ENCODE measurements at regions not wholly inside any gene's neighbourhood (a gene's known extent, or its start where the extent isn't known, plus 50 kb on each side); places are given as distances from the start of the nearest gene placed in this dataset.

DNA sequence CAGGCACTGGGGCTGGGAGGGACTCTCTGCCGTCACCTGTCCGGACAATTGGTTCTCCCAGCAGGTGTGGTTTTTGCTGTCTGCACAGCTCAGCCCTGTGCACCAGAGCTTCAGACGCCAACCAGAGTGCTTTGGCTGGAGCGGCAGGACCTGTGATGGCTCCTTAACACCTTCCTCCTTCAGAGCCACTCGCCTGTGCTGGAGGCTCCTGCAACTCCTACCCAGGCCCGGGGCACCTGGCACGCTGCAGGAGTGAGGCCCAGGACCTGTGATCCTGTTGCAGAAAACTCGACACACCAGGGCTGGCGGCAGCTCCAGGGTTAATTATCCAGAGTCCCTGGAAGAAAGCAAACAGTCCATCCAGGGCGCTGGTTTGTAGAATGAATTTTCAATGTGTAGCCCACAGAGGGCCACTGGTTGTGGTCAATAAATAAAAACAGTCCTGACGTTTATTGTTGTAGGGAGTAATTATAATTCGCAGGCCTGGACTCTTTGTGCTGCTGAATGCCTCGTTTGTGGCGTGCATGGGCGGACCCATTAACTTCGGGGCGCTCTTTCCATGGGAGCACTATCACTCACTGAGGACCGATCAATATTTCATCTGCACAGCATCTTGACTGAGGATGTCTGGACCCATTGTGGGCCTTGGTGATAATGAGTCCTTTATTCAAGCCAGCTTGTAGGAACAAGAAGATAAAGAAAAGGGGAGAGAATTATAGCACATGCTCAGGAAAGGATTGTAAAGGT lies 339.7 kb upstream of the IRX4 start:
- no peak for TF ChIP-seq EZH2phosphoT487 (IDR thresholded peaks at IDR 0.05; ENCODE audit: low read depth)
- TF ChIP-seq, protein P1, sequence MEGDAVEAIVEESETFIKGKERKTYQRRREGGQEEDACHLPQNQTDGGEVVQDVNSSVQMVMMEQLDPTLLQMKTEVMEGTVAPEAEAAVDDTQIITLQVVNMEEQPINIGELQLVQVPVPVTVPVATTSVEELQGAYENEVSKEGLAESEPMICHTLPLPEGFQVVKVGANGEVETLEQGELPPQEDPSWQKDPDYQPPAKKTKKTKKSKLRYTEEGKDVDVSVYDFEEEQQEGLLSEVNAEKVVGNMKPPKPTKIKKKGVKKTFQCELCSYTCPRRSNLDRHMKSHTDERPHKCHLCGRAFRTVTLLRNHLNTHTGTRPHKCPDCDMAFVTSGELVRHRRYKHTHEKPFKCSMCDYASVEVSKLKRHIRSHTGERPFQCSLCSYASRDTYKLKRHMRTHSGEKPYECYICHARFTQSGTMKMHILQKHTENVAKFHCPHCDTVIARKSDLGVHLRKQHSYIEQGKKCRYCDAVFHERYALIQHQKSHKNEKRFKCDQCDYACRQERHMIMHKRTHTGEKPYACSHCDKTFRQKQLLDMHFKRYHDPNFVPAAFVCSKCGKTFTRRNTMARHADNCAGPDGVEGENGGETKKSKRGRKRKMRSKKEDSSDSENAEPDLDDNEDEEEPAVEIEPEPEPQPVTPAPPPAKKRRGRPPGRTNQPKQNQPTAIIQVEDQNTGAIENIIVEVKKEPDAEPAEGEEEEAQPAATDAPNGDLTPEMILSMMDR (IDR thresholded peaks at IDR 0.05; ENCODE audit: low read depth, low read length), result no peak
- no peak overlapping the region for H2AFZ ChIP-seq (ENCODE audit: low read depth, low read length)
- no peaks in the 10 kb centered on the region for H4K20me1 ChIP-seq (ENCODE audit: insufficient read depth, low read length)
- no peak overlapping the region for H3K4me3 ChIP-seq (ENCODE audit: low read length)
- no peaks in the 10 kb centered on the region for H3K27me3 ChIP-seq (ENCODE audit: low read depth, low read length)
- H3K79me2 ChIP-seq (ENCODE audit: low read length), result no peaks in the 10 kb centered on the region
- no peak overlapping the region for H3K9ac ChIP-seq (ENCODE audit: low read length)
- no peaks in the 10 kb centered on the region for H3K9me3 ChIP-seq (ENCODE audit: insufficient read depth, low read length)
- H3K4me1 ChIP-seq (ENCODE audit: low read length), result no peaks in the 10 kb centered on the region
- no peak overlapping the region for H3K4me2 ChIP-seq (ENCODE audit: low read length)
- H3K27ac ChIP-seq (ENCODE audit: low read length), result no peak overlapping the region
- no peaks in the 10 kb centered on the region for H3K36me3 ChIP-seq (replicated peaks; ENCODE audit: low read depth, low read length)

DNA sequence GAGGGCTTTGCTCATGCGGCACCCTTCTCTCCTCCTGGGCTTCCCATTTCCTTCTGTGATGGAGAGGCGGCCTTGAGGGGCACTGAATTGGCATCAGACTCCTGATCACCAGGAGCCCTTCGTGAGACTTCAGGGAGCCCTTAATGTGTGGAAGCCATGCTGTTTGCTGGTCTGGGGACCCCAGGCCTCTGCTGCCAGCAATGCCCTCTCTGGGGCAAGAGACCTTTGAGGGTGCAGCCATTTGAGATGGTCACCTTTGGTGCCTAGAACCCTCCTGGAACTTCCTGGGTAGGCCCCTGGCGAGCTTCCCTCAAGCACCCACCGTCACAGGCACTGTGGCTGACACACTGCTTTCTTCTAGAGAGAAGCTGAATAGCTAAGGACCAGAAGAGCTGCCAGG lies 338.7 kb upstream of the IRX4 start:
- H3K9ac ChIP-seq (ENCODE audit: low read length), result no peak overlapping the region
- no peaks in the 10 kb centered on the region for H3K79me2 ChIP-seq (ENCODE audit: low read length)
- no peak overlapping the region for H2AFZ ChIP-seq (ENCODE audit: low read depth, low read length)
- no peaks in the 10 kb centered on the region for H3K27me3 ChIP-seq (ENCODE audit: low read depth, low read length)
- no peak overlapping the region for H3K4me2 ChIP-seq (ENCODE audit: low read length)
- TF ChIP-seq EZH2phosphoT487 (IDR thresholded peaks at IDR 0.05; ENCODE audit: low read depth), result no peak
- TF ChIP-seq, protein P1 (IDR thresholded peaks at IDR 0.05; ENCODE audit: low read depth, low read length), result no peak
- H4K20me1 ChIP-seq (ENCODE audit: insufficient read depth, low read length), result no peaks in the 10 kb centered on the region
- no peaks in the 10 kb centered on the region for H3K4me1 ChIP-seq (ENCODE audit: low read length)
- H3K4me3 ChIP-seq (ENCODE audit: low read length), result no peak overlapping the region
- no peaks in the 10 kb centered on the region for H3K9me3 ChIP-seq (ENCODE audit: insufficient read depth, low read length)
- no peak overlapping the region for H3K27ac ChIP-seq (ENCODE audit: low read length)
- no peaks in the 10 kb centered on the region for H3K36me3 ChIP-seq (replicated peaks; ENCODE audit: low read depth, low read length)

DNA sequence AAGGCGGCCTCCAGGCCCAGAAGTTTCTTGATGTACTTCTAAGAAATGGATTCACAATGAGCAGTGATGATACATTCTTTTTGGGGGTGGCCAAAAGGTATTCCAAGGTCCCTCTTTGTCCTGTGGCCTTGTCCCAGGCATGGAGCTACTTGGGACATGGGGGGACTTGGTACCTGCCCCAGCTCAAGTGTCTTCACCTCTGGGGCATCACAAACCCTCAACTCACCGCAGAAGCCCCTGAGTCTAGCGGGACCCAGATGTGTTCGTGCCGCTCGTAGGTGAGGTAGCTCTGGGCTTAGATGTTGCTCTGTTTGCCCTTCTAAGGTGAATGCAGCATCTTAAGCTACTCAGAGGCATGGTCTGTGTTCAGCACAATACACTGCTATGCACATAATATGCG lies 338.0 kb upstream of the IRX4 start:
- H3K4me2 ChIP-seq (ENCODE audit: low read length), result no peak overlapping the region
- H3K27ac ChIP-seq (ENCODE audit: low read length), result no peak overlapping the region
- H3K4me1 ChIP-seq (ENCODE audit: low read length), result no peaks in the 10 kb centered on the region
- H3K27me3 ChIP-seq (ENCODE audit: low read depth, low read length), result no peaks in the 10 kb centered on the region
- H4K20me1 ChIP-seq (ENCODE audit: insufficient read depth, low read length), result no peaks in the 10 kb centered on the region
- no peaks in the 10 kb centered on the region for H3K79me2 ChIP-seq (ENCODE audit: low read length)
- no peak overlapping the region for H3K4me3 ChIP-seq (ENCODE audit: low read length)
- TF ChIP-seq, protein P1 (IDR thresholded peaks at IDR 0.05; ENCODE audit: low read depth, low read length), result no peak
- TF ChIP-seq EZH2phosphoT487 (IDR thresholded peaks at IDR 0.05; ENCODE audit: low read depth), result no peak
- no peaks in the 10 kb centered on the region for H3K36me3 ChIP-seq (replicated peaks; ENCODE audit: low read depth, low read length)
- H3K9ac ChIP-seq (ENCODE audit: low read length), result no peak overlapping the region
- H2AFZ ChIP-seq (ENCODE audit: low read depth, low read length), result no peak overlapping the region
- H3K9me3 ChIP-seq (ENCODE audit: insufficient read depth, low read length), result no peaks in the 10 kb centered on the region

DNA sequence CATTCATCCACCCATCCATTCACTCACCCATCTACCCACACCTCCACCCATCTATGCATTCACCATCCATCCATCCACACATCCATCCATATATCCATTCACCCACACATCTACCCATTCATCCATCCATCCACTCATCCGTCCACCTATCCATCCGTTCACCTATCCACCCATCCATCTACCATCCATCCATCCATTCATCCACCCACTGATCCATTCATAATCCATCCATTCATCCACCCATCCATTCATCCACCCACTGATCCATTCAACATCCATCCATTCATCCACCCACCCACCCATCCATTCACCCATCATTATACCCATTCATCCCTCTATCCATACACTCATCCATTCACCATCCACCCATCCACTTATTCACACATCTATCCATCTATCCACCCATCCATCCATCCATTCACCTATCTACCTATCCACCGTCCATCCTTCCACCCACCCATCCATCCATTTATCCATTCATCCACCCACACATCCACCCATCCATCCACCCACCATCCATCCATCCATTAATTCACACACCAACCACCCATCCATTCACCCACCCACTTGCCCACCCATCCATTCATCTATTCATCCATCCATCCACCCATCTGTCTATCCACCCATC lies 336.5 kb upstream of the IRX4 start:
- Histone ChIP-seq H3K27me3 (ENCODE audit: low read depth, low read length) (no peaks in the 10 kb centered on the region), H2AFZ (ENCODE audit: low read depth, low read length) (no peak overlapping the region), H3K79me2 (ENCODE audit: low read length) (no peaks in the 10 kb centered on the region), H3K9me3 (ENCODE audit: insufficient read depth, low read length) (no peaks in the 10 kb centered on the region), H3K4me3 (ENCODE audit: low read length) (no peak overlapping the region), H3K9ac (ENCODE audit: low read length) (no peak overlapping the region), H3K36me3 (replicated peaks; ENCODE audit: low read depth, low read length) (no peaks in the 10 kb centered on the region), H3K27ac (ENCODE audit: low read length) (no peak overlapping the region), H4K20me1 (ENCODE audit: insufficient read depth, low read length) (no peaks in the 10 kb centered on the region), H3K4me2 (ENCODE audit: low read length) (no peak overlapping the region), H3K4me1 (ENCODE audit: low read length) (no peaks in the 10 kb centered on the region)
- TF ChIP-seq, protein P1 (IDR thresholded peaks at IDR 0.05; ENCODE audit: low read depth, low read length), result no peak
- no peak for TF ChIP-seq EZH2phosphoT487 (IDR thresholded peaks at IDR 0.05; ENCODE audit: low read depth)

All from OCI-LY3 (cell line).